ENCODE measurements at regions not wholly inside any gene's neighbourhood (a gene's known extent, or its start where the extent isn't known, plus 50 kb on each side); places are given as distances from the start of the nearest gene placed in this dataset.

GRCh38 chr12:83615152-83615551 lies 928.4 kb downstream of the TMTC2 start:
- H3K27me3 ChIP-seq (ENCODE audit: control insufficient read depth in 4 of 4, insufficient read depth in 4 of 4, low read length in 3 of 4), result no peaks in the 10 kb centered on the region
- TF ChIP-seq HNF4G (IDR thresholded peaks at IDR 0.05) (no peak), JUND (IDR thresholded peaks at IDR 0.05) (no peak), FOXA1 (IDR thresholded peaks at IDR 0.05) (no peak), REST (IDR thresholded peaks at IDR 0.05) (no peak)
- DNase-seq (ENCODE audit: low spot score), result no peak
- 81% methylated on average over 1 of the region's 1 CpG for WGBS
- H3K9ac ChIP-seq (ENCODE audit: low read depth in 1 of 2, low read length in 2 of 2), result no peak overlapping the region
- H3K4me3 ChIP-seq (ENCODE audit: low read depth in 1 of 3, low read length in 3 of 3), result no peak overlapping the region
- H3K36me3 ChIP-seq (ENCODE audit: control insufficient read depth in 4 of 4, insufficient read depth in 3 of 4, low read depth in 1 of 4, low read length in 3 of 4), result no peaks in the 10 kb centered on the region
- H3K4me1 ChIP-seq (ENCODE audit: control insufficient read depth in 4 of 4, insufficient read depth in 4 of 4, low read length in 3 of 4), result no peaks in the 10 kb centered on the region
- H3K9me3 ChIP-seq (ENCODE audit: control insufficient read depth in 4 of 4, low read length in 3 of 4), result peaks cover 0 to 9% (median 3%) of the 10 kb centered on the region in 4 donors
- H3K27ac ChIP-seq (ENCODE audit: low read depth in 1 of 2, low read length in 2 of 2), result no peak overlapping the region

- peaks cover 0 to 9% (median 3%) of the 10 kb centered on the region in 4 donors for H3K9me3 ChIP-seq (ENCODE audit: control insufficient read depth in 4 of 4, low read length in 3 of 4)
- WGBS, result 42% methylated on average over 3 of the region's 3 CpGs
Observed at GRCh38 chr12:83613586-83614110, 926.9 kb downstream of the TMTC2 start.

More at GRCh38 chr12:83613586-83614110, 926.9 kb downstream of the TMTC2 start:
- no peaks in the 10 kb centered on the region for H3K4me1 ChIP-seq (ENCODE audit: control insufficient read depth in 4 of 4, insufficient read depth in 4 of 4, low read length in 3 of 4)
- H3K36me3 ChIP-seq (ENCODE audit: control insufficient read depth in 4 of 4, insufficient read depth in 3 of 4, low read depth in 1 of 4, low read length in 3 of 4), result no peaks in the 10 kb centered on the region
- no peak for DNase-seq (ENCODE audit: low spot score)
- no peak overlapping the region for H3K9ac ChIP-seq (ENCODE audit: low read depth in 1 of 2, low read length in 2 of 2)
- H3K27ac ChIP-seq (ENCODE audit: low read depth in 1 of 2, low read length in 2 of 2), result no peak overlapping the region
- no peak overlapping the region for H3K4me3 ChIP-seq (ENCODE audit: low read depth in 1 of 3, low read length in 3 of 3)
- no peaks in the 10 kb centered on the region for H3K27me3 ChIP-seq (ENCODE audit: control insufficient read depth in 4 of 4, insufficient read depth in 4 of 4, low read length in 3 of 4)
- TF ChIP-seq NR2F2 (IDR thresholded peaks at IDR 0.05), result no peak
- no peak for TF ChIP-seq FOXA1 (IDR thresholded peaks at IDR 0.05)
- no peak for TF ChIP-seq REST (IDR thresholded peaks at IDR 0.05)
- TF ChIP-seq RXRA (IDR thresholded peaks at IDR 0.05), result no peak
- no peak for TF ChIP-seq GABPA (IDR thresholded peaks at IDR 0.05 in 1 of 2, conservative IDR thresholded peaks at IDR 0.05 in 1 of 2)
- no peak for TF ChIP-seq TAF1 (conservative IDR thresholded peaks at IDR 0.05)
